GM12864 (cell line): ENCODE measurements at regions not wholly inside any gene's neighbourhood (a gene's known extent, or its start where the extent isn't known, plus 50 kb on each side); places are given as distances from the start of the nearest gene placed in this dataset.

Experiments
- DNase-seq: peaks from one replicate; pipeline ENCODE4 v3.0.0-alpha.2; 2011; ENCODE audit warnings: low read depth
- H3K4me3 ChIP-seq: 2 replicates; pipeline ENCODE4 v1.5.1; 2011; ENCODE audit warnings: mild to moderate bottlenecking, low read depth, low read length, control low read depth
- CTCF ChIP-seq: IDR thresholded peaks from 2 replicates; pipeline ENCODE4 v1.5.1; 2011; ENCODE audit warnings: low read depth, mild to moderate bottlenecking, moderate library complexity, low read length, control low read depth, inconsistent platforms; ENCODE audit errors: missing control alignments

GRCh38 chr3:5035113-5035512 is 55.9 kb downstream of the BHLHE40 start:
- DNase-seq, result no peak
- H3K4me3 ChIP-seq, result no peak overlapping the region
- no peak for TF ChIP-seq CTCF

GRCh38 chr3:5035692-5036391 is 56.6 kb downstream of the BHLHE40 start:
- TF ChIP-seq CTCF, result no peak
- no peak overlapping the region for H3K4me3 ChIP-seq
- no peak for DNase-seq

- no peak overlapping the region for H3K4me3 ChIP-seq
- TF ChIP-seq CTCF, result no peak
- DNase-seq, result no peak
These were observed 57.1 kb downstream of the BHLHE40 start for GRCh38 chr3:5036392-5036766.

- no peak for TF ChIP-seq CTCF
- no peak for DNase-seq
- H3K4me3 ChIP-seq, result no peak overlapping the region
These were observed 57.6 kb downstream of the BHLHE40 start for GRCh38 chr3:5036858-5037257.

GRCh38 chr3:5039585-5039984 is 60.3 kb downstream of the BHLHE40 start:
- no peak for DNase-seq
- TF ChIP-seq CTCF, result no peak
- no peak overlapping the region for H3K4me3 ChIP-seq

- H3K4me3 ChIP-seq, result no peak overlapping the region
- peak; percentile 35 for TF ChIP-seq CTCF
- no peak for DNase-seq
These were observed 62.1 kb downstream of the BHLHE40 start for GRCh38 chr3:5041315-5041714.

GRCh38 chr3:5045961-5046360 is 66.7 kb downstream of the BHLHE40 start:
- H3K4me3 ChIP-seq, result no peak overlapping the region
- no peak for TF ChIP-seq CTCF
- no peak for DNase-seq
